ENCODE measurements at regions not wholly inside any gene's neighbourhood (a gene's known extent, or its start where the extent isn't known, plus 50 kb on each side); places are given as distances from the start of the nearest gene placed in this dataset.
"Not testable (repeated sequence)": the region's sequence is repeated elsewhere in the genome, so short reads cannot be mapped to it uniquely, and the experiment has no call there.

GRCh38 chr14:76264384-76264783 is 111.6 kb upstream of the ESRRB start:
- no peak for DNase-seq

GRCh38 chr14:76267322-76268046 is 108.5 kb upstream of the ESRRB start:
- no peak for DNase-seq

- no peak for DNase-seq
Measured at GRCh38 chr14:76268047-76268431, 107.9 kb upstream of the ESRRB start.

GRCh38 chr14:76268700-76269099 is 107.2 kb upstream of the ESRRB start:
- no peak for DNase-seq

- peak in 1 of 3 experiments; percentile 20 for DNase-seq
Measured at GRCh38 chr14:76271041-76271755, 104.7 kb upstream of the ESRRB start.

DNA sequence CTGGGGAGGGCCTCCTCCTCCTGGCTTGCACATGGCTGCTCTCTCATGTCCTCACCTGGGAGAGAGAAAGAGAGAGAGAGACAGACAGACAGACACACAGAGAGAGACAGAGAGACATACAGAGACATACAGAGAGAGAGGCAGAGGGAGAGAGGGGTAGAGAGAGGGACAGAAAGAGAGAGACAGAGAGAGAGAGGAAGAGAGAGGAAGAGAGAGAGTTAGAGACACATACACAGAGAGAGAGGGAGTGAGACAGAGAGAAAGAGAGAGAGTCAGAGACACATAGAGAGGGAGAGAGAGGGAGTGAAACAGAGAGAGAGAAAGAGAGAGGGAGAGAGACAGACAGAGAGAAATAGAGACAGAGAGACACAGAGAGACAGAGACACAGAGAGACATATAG is 103.6 kb upstream of the ESRRB start:
- DNase-seq, result no peak

- no peak for DNase-seq
Measured at GRCh38 chr14:76272774-76273173, 103.2 kb upstream of the ESRRB start.

DNA sequence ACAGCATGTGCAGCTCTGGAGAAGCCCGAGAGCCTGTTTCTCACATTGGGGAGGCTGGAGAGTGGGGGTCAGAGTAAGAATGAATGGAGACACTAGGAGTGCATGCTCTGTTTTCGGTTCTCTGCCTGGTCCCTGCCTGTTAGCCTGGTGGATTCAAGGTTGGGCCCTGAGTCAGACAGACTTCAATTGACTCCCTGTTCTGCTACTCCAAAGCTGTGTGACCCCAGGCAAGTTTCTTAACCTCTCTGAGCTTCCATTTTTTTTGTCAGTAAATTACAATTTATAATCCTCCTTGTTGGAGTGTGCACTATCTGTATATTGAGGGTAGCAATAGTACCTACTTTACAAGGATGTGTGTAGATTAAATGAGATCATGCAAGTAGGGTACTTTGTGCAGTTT is 102.6 kb upstream of the ESRRB start:
- DNase-seq, result no peak

DNA sequence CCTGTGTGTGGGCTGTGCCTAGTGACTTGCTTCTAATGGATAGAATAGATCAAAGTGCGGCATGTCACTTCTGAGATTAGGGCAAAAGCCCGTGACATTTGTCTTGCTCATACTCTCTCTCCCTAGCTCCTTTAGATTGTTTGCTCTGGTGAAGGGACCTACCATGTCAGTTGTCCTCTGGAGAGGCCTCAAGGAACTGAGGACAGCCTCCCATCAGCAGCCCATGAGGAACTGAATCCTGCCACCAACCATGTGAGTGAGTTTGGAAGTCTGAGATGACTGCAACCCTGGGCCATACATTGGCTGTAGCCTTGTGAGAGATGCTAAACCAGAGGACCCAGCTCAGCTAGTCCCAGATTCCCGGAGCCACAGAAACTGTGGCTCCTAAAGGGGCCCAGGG is 101.6 kb upstream of the ESRRB start:
- no peak for DNase-seq

DNA sequence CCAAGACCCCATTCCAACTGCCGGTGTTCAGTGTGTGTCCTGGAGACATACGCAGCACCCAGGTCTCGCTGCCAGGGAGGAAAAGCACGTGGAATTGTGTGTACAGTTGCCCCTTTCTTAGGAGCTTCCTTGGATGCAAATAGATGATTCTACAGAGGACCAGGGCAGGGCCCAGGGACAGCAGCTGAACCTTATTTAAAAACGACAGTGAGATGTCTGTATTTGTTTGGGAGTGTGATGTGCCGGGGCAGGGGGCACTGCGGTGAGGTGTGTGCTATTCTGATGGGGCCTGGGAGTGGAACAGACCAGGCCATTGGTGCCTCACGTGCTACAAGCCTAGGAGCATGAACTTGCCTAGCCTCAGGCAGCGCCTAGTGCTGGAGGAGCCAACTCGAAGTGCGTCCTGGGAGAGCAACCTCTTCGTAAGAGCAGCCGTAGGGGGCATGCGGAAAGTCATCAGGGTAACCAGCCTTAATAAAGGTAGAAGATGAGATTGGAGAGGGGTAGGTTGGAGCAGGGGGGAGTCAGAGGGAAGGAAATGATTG is 98.3 kb upstream of the ESRRB start:
- no peak for DNase-seq

- DNase-seq, result no peak
Measured at GRCh38 chr14:76280221-76280620, 95.7 kb upstream of the ESRRB start.

- no peak for DNase-seq
Measured at GRCh38 chr14:76282581-76282980, 93.4 kb upstream of the ESRRB start.

- DNase-seq, result no peak
Measured at GRCh38 chr14:76287063-76287462, 88.9 kb upstream of the ESRRB start.

- DNase-seq, result no peak
Measured at GRCh38 chr14:76289276-76289675, 86.7 kb upstream of the ESRRB start.

GRCh38 chr14:76292561-76292960 is 83.4 kb upstream of the ESRRB start:
- DNase-seq, result no peak

- no peak for DNase-seq
Measured at GRCh38 chr14:76293221-76293620, 82.7 kb upstream of the ESRRB start.

- DNase-seq, result no peak
Measured at GRCh38 chr14:76293923-76294322, 82.0 kb upstream of the ESRRB start.

DNA sequence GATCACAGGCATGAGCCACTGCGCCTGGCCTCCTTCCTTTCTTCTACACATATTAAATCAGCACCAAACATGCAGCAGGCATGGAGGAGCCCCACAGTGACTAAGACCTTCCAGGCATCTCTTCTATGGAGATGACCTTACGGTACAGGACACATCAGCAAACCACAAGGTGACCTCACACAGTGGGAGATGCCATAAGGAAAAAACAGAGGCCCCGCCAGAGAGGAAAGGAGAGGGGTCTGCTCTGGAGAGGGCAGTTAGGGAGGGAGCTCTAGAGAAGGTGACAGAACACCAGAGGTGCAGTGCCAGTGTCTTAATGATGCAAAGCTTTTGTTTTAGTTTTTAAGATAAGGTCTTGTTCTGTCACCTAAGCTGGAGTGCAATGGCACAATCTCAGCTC is 81.1 kb upstream of the ESRRB start:
- DNase-seq, result no peak

DNA sequence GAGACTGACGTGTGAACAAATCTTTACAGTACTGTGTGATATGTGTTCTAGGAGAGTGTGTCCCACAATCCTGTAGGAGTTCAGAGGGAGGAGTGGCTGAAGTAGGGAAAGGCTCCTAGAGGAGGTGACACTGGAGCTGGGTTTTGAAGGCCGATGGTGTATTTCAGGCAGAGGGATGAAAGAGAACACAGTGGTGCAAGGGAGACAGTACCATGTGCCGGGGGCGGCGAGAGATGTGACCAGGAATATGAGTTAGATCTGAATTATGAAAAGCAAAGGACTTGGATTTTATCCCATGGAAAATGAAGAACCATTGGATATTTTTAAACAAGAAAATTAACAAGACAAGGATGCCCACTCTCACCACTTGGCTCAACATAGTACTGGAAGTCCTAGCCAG is 77.0 kb upstream of the ESRRB start:
- DNase-seq, result no peak

- DNase-seq, result not testable (repeated sequence)
Measured at GRCh38 chr14:76303188-76303587, 72.7 kb upstream of the ESRRB start.

GRCh38 chr14:76304536-76305267 is 71.2 kb upstream of the ESRRB start:
- DNase-seq, result no peak

GRCh38 chr14:76305268-76305826 is 70.6 kb upstream of the ESRRB start:
- DNase-seq, result peak in 1 of 3 experiments; percentile 16

GRCh38 chr14:76306131-76306530 is 69.8 kb upstream of the ESRRB start:
- DNase-seq, result no peak

Data from NCI-H1417 (cell line).